ENCODE measurements at regions not wholly inside any gene's neighbourhood (a gene's known extent, or its start where the extent isn't known, plus 50 kb on each side); places are given as distances from the start of the nearest gene placed in this dataset.

- Mint-ChIP-seq H3K36me3 (ENCODE audit: low read depth) (no peaks in the 10 kb centered on the region), H3K4me1 (ENCODE audit: low read depth) (no peaks in the 10 kb centered on the region), H3K27ac (ENCODE audit: unreplicated experiment) (no peak overlapping the region), H3K27me3 (ENCODE audit: low read depth) (no peaks in the 10 kb centered on the region), H3K9me3 (ENCODE audit: low read depth) (no peaks in the 10 kb centered on the region), H3K4me3 (ENCODE audit: unreplicated experiment) (no peak overlapping the region)
- DNase-seq (ENCODE audit: low spot score): no peak
- no peak for TF ChIP-seq CTCF (IDR thresholded peaks at IDR 0.05)
Observed at GRCh38 chr2:122859260-122859659, 1103.8 kb downstream of the TSN start.

- H3K27ac Mint-ChIP-seq (ENCODE audit: unreplicated experiment): no peak overlapping the region
- no peak for TF ChIP-seq CTCF (IDR thresholded peaks at IDR 0.05)
- no peak for DNase-seq (ENCODE audit: low spot score)
- no peak overlapping the region for H3K4me3 Mint-ChIP-seq (ENCODE audit: unreplicated experiment)
- H3K9me3 Mint-ChIP-seq (ENCODE audit: low read depth): peaks cover 3% of the 10 kb centered on the region
- peaks cover 2% of the 10 kb centered on the region for H3K27me3 Mint-ChIP-seq (ENCODE audit: low read depth)
- no peaks in the 10 kb centered on the region for H3K4me1 Mint-ChIP-seq (ENCODE audit: low read depth)
- no peaks in the 10 kb centered on the region for H3K36me3 Mint-ChIP-seq (ENCODE audit: low read depth)
Observed at GRCh38 chr2:122863532-122863931, 1108.1 kb downstream of the TSN start.

- no peak overlapping the region for H3K4me3 Mint-ChIP-seq (ENCODE audit: unreplicated experiment)
- H3K36me3 Mint-ChIP-seq (ENCODE audit: low read depth): no peaks in the 10 kb centered on the region
- H3K27ac Mint-ChIP-seq (ENCODE audit: unreplicated experiment): no peak overlapping the region
- H3K9me3 Mint-ChIP-seq (ENCODE audit: low read depth): peaks cover 3% of the 10 kb centered on the region
- H3K27me3 Mint-ChIP-seq (ENCODE audit: low read depth): peaks cover 2% of the 10 kb centered on the region
- H3K4me1 Mint-ChIP-seq (ENCODE audit: low read depth): no peaks in the 10 kb centered on the region
- no peak for DNase-seq (ENCODE audit: low spot score)
- no peak for TF ChIP-seq CTCF (IDR thresholded peaks at IDR 0.05)
Observed at GRCh38 chr2:122864728-122865127, 1109.3 kb downstream of the TSN start.

GRCh38 chr2:122866095-122866494 lies 1110.6 kb downstream of the TSN start:
- Mint-ChIP-seq H3K27ac (ENCODE audit: unreplicated experiment) (no peak overlapping the region), H3K36me3 (ENCODE audit: low read depth) (no peaks in the 10 kb centered on the region), H3K27me3 (ENCODE audit: low read depth) (peaks cover 2% of the 10 kb centered on the region), H3K4me3 (ENCODE audit: unreplicated experiment) (no peak overlapping the region), H3K9me3 (ENCODE audit: low read depth) (peaks cover 3% of the 10 kb centered on the region), H3K4me1 (ENCODE audit: low read depth) (no peaks in the 10 kb centered on the region)
- DNase-seq (ENCODE audit: low spot score): no peak
- TF ChIP-seq CTCF (IDR thresholded peaks at IDR 0.05): no peak

- peaks cover 3% of the 10 kb centered on the region for H3K9me3 Mint-ChIP-seq (ENCODE audit: low read depth)
- H3K27me3 Mint-ChIP-seq (ENCODE audit: low read depth): peaks cover 2% of the 10 kb centered on the region
- no peak overlapping the region for H3K27ac Mint-ChIP-seq (ENCODE audit: unreplicated experiment)
- H3K4me3 Mint-ChIP-seq (ENCODE audit: unreplicated experiment): no peak overlapping the region
- no peaks in the 10 kb centered on the region for H3K36me3 Mint-ChIP-seq (ENCODE audit: low read depth)
- H3K4me1 Mint-ChIP-seq (ENCODE audit: low read depth): no peaks in the 10 kb centered on the region
- no peak for TF ChIP-seq CTCF (IDR thresholded peaks at IDR 0.05)
- no peak for DNase-seq (ENCODE audit: low spot score)
Observed at GRCh38 chr2:122867941-122868340, 1112.5 kb downstream of the TSN start.

All from chondrocyte (in vitro differentiated cells).